ENCODE measurements at regions not wholly inside any gene's neighbourhood (a gene's known extent, or its start where the extent isn't known, plus 50 kb on each side); places are given as distances from the start of the nearest gene placed in this dataset.
"Not testable (repeated sequence)": the region's sequence is repeated elsewhere in the genome, so short reads cannot be mapped to it uniquely, and the experiment has no call there.

DNA sequence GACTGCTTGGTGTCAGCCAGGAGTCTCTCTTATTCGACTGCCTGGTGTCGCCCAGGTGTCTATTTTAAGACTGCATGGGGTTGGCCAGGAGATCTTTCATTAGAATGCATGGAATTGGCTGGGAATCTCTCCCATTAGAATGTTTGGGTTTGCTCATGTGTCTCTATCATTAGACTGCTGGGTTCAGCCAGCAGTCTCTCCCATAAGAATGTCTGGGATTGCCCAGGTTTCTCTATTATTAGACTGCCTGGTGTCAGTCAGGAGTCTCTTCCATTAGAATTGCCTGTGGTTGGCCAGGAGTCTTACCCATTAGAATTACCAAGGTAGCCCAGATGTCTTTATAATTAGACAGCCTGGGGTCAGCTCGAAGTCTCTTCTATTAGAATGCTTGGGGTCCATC is 1496.0 kb downstream of the UQCRFS1 start:
- WGBS, 4 donors, result 35 to 57% (median 46%) methylated on average over 3 of the region's 3 CpGs
- DNase-seq (no peak), ATAC-seq (no peak)
- intact Hi-C loops (cut with DNase I), result no loop called here
- H3K4me3 ChIP-seq, result no peak overlapping the region
- H3K36me3 ChIP-seq, result no peaks in the 10 kb centered on the region
- H3K9me3 ChIP-seq, result peaks cover 0 to 89% (median 7%) of the 10 kb centered on the region in 12 donors
- TF ChIP-seq POLR2A (IDR thresholded peaks at IDR 0.05), result no peak
- TF ChIP-seq, protein P1, sequence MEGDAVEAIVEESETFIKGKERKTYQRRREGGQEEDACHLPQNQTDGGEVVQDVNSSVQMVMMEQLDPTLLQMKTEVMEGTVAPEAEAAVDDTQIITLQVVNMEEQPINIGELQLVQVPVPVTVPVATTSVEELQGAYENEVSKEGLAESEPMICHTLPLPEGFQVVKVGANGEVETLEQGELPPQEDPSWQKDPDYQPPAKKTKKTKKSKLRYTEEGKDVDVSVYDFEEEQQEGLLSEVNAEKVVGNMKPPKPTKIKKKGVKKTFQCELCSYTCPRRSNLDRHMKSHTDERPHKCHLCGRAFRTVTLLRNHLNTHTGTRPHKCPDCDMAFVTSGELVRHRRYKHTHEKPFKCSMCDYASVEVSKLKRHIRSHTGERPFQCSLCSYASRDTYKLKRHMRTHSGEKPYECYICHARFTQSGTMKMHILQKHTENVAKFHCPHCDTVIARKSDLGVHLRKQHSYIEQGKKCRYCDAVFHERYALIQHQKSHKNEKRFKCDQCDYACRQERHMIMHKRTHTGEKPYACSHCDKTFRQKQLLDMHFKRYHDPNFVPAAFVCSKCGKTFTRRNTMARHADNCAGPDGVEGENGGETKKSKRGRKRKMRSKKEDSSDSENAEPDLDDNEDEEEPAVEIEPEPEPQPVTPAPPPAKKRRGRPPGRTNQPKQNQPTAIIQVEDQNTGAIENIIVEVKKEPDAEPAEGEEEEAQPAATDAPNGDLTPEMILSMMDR (IDR thresholded peaks at IDR 0.05), result no peak
- H3K27me3 ChIP-seq, result no peaks in the 10 kb centered on the region
- H3K27ac ChIP-seq, result no peak overlapping the region
- peaks cover 0 to 5% (median 0%) of the 10 kb centered on the region in 12 donors for H3K4me1 ChIP-seq

DNA sequence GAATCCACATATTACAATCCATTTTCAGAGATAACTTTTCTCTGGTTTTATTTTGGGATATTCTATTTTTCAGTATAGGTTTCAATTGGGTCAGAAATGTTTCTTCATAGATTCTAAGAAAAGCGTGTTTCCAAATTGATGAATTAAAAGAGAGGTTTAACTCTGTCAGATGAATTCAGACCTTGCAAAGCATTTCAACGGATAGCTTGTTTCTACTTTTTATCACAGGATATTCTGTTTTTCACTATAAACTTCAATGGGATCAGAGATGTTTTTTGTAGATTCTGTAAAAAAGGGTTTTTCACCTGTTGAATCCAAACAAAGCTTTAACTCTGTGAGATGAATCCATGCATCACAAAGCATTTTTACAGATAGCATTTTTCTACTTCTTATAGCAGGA is 1498.1 kb downstream of the UQCRFS1 start:
- H3K27me3 ChIP-seq, result no peaks in the 10 kb centered on the region
- 59 to 69% (median 64%) methylated on average over 2 of the region's 2 CpGs for WGBS, 4 donors
- intact Hi-C loops (cut with DNase I), result no loop called here
- H3K36me3 ChIP-seq, result no peaks in the 10 kb centered on the region
- no peak for ATAC-seq
- H3K27ac ChIP-seq, result no peak overlapping the region
- no peak overlapping the region for H3K4me3 ChIP-seq
- H3K4me1 ChIP-seq, result peaks cover 0 to 5% (median 0%) of the 10 kb centered on the region in 12 donors
- TF ChIP-seq POLR2A (IDR thresholded peaks at IDR 0.05), result no peak
- TF ChIP-seq, protein P1 (IDR thresholded peaks at IDR 0.05), result no peak
- peaks cover 0 to 71% (median 2%) of the 10 kb centered on the region in 12 donors for H3K9me3 ChIP-seq
- DNase-seq, result no peak

DNA sequence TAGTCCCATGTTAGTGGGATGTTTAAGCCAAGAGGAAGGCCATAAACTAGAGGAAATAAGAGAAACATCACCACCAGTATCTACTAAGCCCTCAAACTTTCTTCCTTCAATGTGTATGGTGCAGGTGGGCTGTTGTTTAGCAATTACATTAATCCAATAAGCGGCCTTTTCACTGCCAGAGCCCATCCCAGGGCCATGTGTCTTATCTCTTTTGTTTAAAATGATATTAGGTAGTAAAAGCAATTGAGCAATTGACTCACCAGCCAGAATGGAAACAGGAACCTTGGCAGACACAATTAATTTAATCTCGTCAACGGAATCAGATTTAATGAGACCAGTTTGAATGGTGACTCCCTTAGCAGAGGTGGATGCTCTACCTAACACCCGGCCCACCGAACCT is 1503.5 kb downstream of the UQCRFS1 start:
- WGBS, 4 donors, result 72 to 84% (median 82%) methylated on average over 5 of the region's 5 CpGs
- intact Hi-C loops (cut with DNase I), result no loop called here
- no peak overlapping the region for H3K4me3 ChIP-seq
- no peak for ATAC-seq
- no peaks in the 10 kb centered on the region for H3K27me3 ChIP-seq
- TF ChIP-seq, protein P1 (IDR thresholded peaks at IDR 0.05), result no peak
- TF ChIP-seq POLR2A (IDR thresholded peaks at IDR 0.05), result no peak
- no peaks in the 10 kb centered on the region for H3K4me1 ChIP-seq
- no peak overlapping the region for H3K27ac ChIP-seq
- peaks cover 0 to 17% (median 0%) of the 10 kb centered on the region in 12 donors for H3K9me3 ChIP-seq
- no peaks in the 10 kb centered on the region for H3K36me3 ChIP-seq
- DNase-seq, result no peak

DNA sequence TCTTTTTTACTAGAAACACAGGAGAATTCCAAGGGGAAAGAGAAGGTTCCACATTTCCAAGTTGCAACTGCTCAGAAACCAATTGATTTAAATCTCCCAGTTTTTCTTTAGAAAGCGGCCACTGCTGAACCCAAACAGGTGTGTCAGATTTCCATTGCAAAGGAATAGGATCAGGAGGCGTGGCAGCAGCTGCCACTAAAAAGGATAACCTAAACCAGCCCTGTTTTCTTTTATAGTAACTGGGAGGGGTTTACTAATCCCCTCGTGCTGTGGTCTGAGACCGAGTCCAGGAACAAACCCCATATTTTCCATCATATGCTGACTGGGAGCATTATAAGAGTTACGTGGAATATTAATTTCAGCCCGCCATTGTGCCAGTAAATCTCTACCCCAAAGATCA is 1504.0 kb downstream of the UQCRFS1 start:
- H3K4me3 ChIP-seq; H3K36me3 ChIP-seq; H3K4me1 ChIP-seq; ATAC-seq; intact Hi-C loops (cut with DNase I); H3K27ac ChIP-seq; DNase-seq; H3K27me3 ChIP-seq: not testable (repeated sequence)
- peaks cover 0 to 12% (median 0%) of the 10 kb centered on the region in 12 donors for H3K9me3 ChIP-seq
- whole genome bisulfite sequencing, 4 donors, result 67 to 81% (median 71%) methylated on average over 6 of the region's 6 CpGs

DNA sequence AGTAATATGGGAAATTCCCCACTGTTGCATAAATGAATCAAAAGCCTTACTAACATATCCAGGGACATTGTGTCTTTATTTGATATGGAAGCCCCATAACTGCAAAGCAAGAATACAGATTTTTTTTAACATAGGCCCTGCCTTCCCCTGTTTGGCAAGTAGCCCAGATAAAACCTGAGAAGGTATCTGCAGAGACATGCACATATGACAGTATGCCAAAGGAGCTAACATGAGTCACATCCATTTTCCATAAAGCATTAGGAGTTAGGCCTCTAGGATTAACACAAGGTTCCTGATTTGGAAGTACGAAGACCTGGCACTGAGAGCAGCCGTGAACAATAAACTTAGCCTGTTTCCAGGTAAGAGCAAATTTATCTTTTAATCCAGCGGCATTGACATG is 1505.9 kb downstream of the UQCRFS1 start:
- H3K9me3 ChIP-seq, result peaks cover 0 to 11% (median 0%) of the 10 kb centered on the region in 12 donors
- H3K4me3 ChIP-seq; H3K36me3 ChIP-seq; DNase-seq; H3K27ac ChIP-seq; H3K27me3 ChIP-seq; intact Hi-C loops (cut with DNase I); ATAC-seq; H3K4me1 ChIP-seq: not testable (repeated sequence)
- whole genome bisulfite sequencing, 4 donors, result 89 to 93% (median 89%) methylated on average over 3 of the region's 3 CpGs

Data from heart left ventricle (tissue), 16 donors.